Astrocyte of the spinal cord (primary cell): ENCODE measurements at regions not wholly inside any gene's neighbourhood (a gene's known extent, or its start where the extent isn't known, plus 50 kb on each side); places are given as distances from the start of the nearest gene placed in this dataset.

Experiments
- DNase-seq: peaks from one replicate; pipeline ENCODE4 v3.0.0; 2011; ENCODE audit warnings: low read depth, low spot score
- H3K4me3 ChIP-seq: 2 replicates; pipeline ENCODE4 v1.5.1; 2011; ENCODE audit warnings: low read depth, mild to moderate bottlenecking, low read length, moderate library complexity
- in situ Hi-C: cut with HindIII; loops from 2 replicates; pipeline ENCODE4 v1.10.0; 2017; ENCODE audit warnings: low sequenced_read_pairs
- TF ChIP-seq, protein P1 (sequence below): IDR thresholded peaks from 2 replicates; pipeline ENCODE4 v1.5.1; 2012; ENCODE audit warnings: low read depth, mild to moderate bottlenecking, low read length, inconsistent platforms

DNA sequence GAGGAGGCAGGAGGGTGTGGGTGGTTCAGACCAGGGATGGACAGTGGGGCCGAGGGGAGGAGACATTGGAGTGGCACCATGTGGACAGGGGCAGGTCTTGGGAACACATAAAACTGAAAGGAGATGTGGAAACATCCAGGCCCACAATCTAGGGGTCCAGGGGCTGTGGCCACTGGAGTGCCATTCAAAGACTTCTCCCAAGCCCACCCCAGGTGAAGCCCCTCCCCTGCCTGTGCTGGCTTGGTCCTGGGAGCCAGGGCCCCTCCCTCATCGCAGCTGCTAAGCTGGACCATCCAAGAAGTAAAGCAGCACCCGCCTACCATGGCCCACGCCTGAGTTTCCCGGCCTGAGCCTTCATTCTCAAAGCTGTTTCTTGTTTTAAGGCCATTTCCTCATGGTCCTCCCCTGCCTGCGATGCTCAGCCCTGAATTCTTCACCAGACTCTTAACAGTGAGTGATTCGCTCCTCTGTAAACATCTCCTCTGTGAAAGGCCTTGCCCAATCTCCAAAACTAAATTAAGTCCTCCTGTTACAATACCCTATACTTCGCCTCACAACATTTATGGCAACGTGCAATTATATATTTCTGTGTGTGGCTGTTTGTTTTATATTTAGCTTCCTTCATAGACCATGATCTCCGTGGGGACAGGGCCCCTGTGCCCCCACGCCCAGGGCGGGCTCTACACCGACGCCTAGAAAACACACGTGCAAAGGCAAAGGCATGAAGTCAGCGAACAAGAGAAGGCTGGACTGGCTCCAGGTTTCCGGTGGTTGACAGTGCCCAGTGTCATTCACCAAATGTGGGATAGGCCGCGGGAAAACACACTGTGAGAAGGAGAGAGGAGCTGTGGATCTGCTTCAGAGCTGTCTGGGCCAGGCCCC is 267.8 kb downstream of the ERMARD start:
- no peak for DNase-seq
- in situ Hi-C loops, result no loop called here
- no peak overlapping the region for H3K4me3 ChIP-seq
- TF ChIP-seq, protein P1, sequence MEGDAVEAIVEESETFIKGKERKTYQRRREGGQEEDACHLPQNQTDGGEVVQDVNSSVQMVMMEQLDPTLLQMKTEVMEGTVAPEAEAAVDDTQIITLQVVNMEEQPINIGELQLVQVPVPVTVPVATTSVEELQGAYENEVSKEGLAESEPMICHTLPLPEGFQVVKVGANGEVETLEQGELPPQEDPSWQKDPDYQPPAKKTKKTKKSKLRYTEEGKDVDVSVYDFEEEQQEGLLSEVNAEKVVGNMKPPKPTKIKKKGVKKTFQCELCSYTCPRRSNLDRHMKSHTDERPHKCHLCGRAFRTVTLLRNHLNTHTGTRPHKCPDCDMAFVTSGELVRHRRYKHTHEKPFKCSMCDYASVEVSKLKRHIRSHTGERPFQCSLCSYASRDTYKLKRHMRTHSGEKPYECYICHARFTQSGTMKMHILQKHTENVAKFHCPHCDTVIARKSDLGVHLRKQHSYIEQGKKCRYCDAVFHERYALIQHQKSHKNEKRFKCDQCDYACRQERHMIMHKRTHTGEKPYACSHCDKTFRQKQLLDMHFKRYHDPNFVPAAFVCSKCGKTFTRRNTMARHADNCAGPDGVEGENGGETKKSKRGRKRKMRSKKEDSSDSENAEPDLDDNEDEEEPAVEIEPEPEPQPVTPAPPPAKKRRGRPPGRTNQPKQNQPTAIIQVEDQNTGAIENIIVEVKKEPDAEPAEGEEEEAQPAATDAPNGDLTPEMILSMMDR, result no peak

DNA sequence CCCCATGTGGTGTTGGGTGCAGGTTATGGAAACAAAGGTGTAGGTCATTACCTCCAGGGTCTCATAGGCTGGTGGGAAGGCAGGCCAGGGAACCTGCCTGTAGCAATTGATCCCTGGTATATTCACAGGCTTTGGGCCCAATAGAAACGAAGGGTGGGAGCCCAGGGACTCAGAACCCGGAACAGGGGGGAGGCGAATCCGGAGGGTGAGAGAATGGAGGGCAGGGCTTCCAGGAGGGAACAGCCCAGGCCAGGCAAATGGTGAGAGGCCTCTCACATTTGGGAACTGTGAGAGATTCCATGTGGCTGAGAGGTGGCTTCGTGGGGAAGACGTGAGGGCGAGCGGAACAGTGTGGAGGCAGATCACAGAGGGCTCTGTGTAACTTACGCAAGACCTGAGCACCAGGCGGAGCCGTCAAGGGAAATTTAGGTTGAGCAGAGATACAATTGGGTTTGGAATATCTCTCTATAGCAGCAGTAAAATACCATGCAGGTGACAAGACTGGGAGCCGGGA is 267.1 kb downstream of the ERMARD start:
- TF ChIP-seq, protein P1, result no peak
- in situ Hi-C loops, result no loop called here
- no peak for DNase-seq
- H3K4me3 ChIP-seq, result no peak overlapping the region

DNA sequence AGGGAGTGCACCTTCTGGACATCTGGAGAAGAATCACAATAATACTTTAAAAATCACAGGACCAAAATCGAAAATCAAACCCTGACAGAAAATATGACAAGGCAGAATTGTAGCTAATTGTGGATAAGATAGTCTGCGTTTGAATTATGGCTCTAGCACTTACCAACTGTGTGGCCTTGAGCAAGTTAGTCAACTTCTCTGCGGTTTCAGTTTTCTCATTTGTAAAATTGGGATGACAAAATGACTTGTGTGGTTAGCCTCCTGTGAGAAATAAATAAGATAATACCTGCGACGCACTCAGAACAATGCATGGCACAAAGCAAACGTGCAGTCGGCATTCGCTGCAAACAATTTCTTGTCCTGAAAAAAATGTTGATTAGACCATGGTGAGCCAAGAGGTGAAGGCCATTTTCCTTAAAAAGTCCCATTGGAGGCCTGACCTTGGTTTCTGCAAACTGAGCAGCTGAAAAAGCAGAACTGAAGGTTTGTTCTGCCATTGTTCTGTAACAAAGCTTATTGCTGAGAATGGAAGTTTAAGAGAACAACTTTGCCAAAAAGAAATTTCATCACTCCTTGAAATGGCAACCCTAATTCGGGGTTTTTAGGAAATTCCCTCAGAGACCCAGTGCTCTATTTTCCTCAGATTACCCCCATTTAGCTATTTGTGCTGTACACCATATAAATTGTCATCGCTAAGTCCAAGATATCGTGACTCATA is 266.3 kb downstream of the ERMARD start:
- TF ChIP-seq, protein P1, result no peak
- H3K4me3 ChIP-seq, result no peak overlapping the region
- no peak for DNase-seq
- in situ Hi-C loops, result no loop called here

DNA sequence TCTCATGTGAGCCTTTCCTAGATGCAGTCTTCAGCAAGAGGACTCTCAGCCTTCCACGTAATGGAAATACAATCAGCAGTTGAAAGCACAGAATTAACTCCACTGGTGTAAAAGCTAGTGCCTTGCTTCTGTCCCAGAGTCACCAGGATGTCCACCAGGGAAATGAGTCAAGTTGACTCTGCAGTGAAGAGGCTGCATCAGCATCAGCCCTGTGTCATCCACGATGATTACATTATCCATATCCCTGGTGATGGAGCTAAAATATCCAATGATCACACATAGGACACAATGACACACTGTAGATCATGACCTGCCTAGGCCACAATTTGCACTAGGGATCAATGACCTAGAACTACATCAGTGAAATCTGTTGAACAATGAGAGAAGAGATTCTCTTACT is 262.4 kb downstream of the ERMARD start:
- DNase-seq, result no peak
- in situ Hi-C loops, result no loop called here
- TF ChIP-seq, protein P1, result no peak
- no peak overlapping the region for H3K4me3 ChIP-seq

DNA sequence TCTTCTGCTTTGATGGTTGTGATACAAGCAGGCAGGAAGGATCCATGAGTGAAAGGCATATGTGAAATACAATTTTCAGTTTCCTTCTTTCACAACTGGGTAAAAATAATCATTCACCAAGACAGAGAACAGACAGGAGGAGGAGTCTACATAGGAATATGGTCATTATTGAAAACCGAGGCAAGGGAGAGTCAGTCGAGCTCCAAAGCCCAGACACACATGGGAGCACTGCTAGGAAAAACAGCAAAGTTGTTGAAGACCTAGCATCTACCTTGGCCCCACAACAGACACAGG is 260.6 kb downstream of the ERMARD start:
- no peak for DNase-seq
- no peak overlapping the region for H3K4me3 ChIP-seq
- TF ChIP-seq, protein P1, result no peak
- in situ Hi-C loops, result no loop called here

DNA sequence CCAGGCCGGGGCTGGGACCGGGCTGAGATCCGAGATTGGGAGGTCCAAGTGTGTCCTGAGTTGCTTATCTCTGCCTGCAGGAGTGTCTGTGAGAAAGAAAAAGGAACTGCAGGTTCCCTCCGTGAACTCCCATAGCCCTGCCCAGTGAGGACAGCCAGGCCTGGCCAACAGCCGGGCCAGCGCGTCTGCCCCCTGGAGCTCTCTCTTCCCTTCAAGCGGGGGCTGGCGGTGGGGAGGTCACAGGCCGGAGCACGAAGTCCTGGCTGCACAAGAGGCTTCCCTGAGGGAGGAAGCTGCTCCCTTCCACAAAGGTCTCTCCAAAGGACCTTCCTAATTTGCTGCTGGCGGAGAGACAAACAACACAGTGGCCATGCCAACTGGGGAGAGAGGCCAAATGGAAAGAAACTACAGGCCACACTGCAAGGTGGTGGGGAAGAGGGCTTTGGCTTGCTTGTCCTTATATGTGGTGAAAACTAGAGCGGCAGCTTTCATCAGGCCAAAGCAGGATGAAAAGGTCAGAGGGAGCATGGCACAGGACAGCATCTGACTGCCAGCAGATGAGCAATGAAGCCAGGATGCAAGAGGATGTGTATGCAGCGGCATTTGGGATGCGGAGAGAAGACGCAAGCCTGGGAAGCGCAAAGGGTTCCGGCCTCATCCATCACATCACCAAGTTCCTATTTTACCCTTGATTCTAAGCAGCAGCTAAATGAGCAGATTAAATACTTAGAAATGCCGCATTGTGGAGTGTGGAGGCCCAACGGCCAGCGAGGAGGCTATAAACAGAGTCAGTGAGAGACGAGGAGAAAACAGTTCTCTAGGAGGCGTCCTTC is 260.0 kb downstream of the ERMARD start:
- TF ChIP-seq, protein P1, result no peak
- in situ Hi-C loops, result no loop called here
- no peak overlapping the region for H3K4me3 ChIP-seq
- no peak for DNase-seq
